Sigmoid colon (tissue), 4 donors: ENCODE measurements at regions not wholly inside any gene's neighbourhood (a gene's known extent, or its start where the extent isn't known, plus 50 kb on each side); places are given as distances from the start of the nearest gene placed in this dataset.

ENCODE experiments used
- CTCF ChIP-seq, 4 experiments: fragments of 450-650 bp in 3 of 4; fragments of 200-600 bp in 1 of 4; IDR thresholded peaks; one replicate each; pipeline ENCODE4 v1.5.1; 2016 to 2019; ENCODE audit warnings: antibody characterized with exemption in 4 of 4, mild to moderate bottlenecking in 3 of 4, moderate library complexity in 2 of 4
- POLR2A ChIP-seq, 2 donors: fragments of 450-650 bp; IDR thresholded peaks; one replicate each; pipeline ENCODE4 v1.6.1; 2016; ENCODE audit warnings: antibody characterized with exemption in 2 of 2, mild to moderate bottlenecking in 2 of 2, moderate library complexity in 2 of 2
- POLR2AphosphoS5 ChIP-seq, 4 donors: sonication (generic); formaldehyde crosslinking; IDR thresholded peaks; one replicate each; pipeline ENCODE4 v1.6.1; 2017; ENCODE audit warnings: antibody characterized with exemption in 4 of 4

GRCh38 chr9:97109194-97109811 is 70.4 kb upstream of the CTSV start:
- TF ChIP-seq CTCF (IDR thresholded peaks at IDR 0.05) (no peak), POLR2A (IDR thresholded peaks at IDR 0.05) (no peak), POLR2AphosphoS5 (IDR thresholded peaks at IDR 0.05) (no peak)
